GM06990 (cell line): ENCODE measurements at regions not wholly inside any gene's neighbourhood (a gene's known extent, or its start where the extent isn't known, plus 50 kb on each side); places are given as distances from the start of the nearest gene placed in this dataset.

Experiments
- DNase-seq: peaks from one replicate; pipeline ENCODE4 v3.0.0-alpha.2; 2011; ENCODE audit not compliant: insufficient read length; ENCODE audit errors: extremely low read depth
- H3K27me3 ChIP-seq: replicated peaks from 2 replicates; pipeline ENCODE4 v1.6.0; 2011; ENCODE audit warnings: low read length; ENCODE audit not compliant: control insufficient read depth, insufficient read depth
- H3K36me3 ChIP-seq: 2 replicates; pipeline ENCODE4 v1.5.1; 2011; ENCODE audit warnings: low read length; ENCODE audit not compliant: control insufficient read depth, insufficient read depth
- H3K4me3 ChIP-seq: replicated peaks from 2 replicates; pipeline ENCODE4 v1.5.1; 2011; ENCODE audit warnings: low read depth, mild to moderate bottlenecking, control low read depth, low read length
- CTCF ChIP-seq: IDR thresholded peaks from 2 replicates; pipeline ENCODE4 v1.5.1; 2011; ENCODE audit warnings: low read length, control low read depth, mild to moderate bottlenecking, inconsistent platforms; ENCODE audit not compliant: insufficient read depth, poor library complexity, severe bottlenecking

- Histone ChIP-seq H3K27me3 (no peaks in the 10 kb centered on the region), H3K36me3 (no peaks in the 10 kb centered on the region), H3K4me3 (no peak overlapping the region)
- TF ChIP-seq CTCF, result no peak
- no peak for DNase-seq
Measured at GRCh38 chr6:113425977-113426660, 431.0 kb upstream of the MARCKS start.

- Histone ChIP-seq H3K36me3 (no peaks in the 10 kb centered on the region), H3K4me3 (no peak overlapping the region), H3K27me3 (no peaks in the 10 kb centered on the region)
- DNase-seq, result no peak
- TF ChIP-seq CTCF, result no peak
Measured at GRCh38 chr6:113427617-113428016, 429.5 kb upstream of the MARCKS start.

- Histone ChIP-seq H3K36me3 (no peaks in the 10 kb centered on the region), H3K4me3 (no peak overlapping the region), H3K27me3 (no peaks in the 10 kb centered on the region)
- no peak for DNase-seq
- no peak for TF ChIP-seq CTCF
Measured at GRCh38 chr6:113428702-113429101, 428.4 kb upstream of the MARCKS start.

DNA sequence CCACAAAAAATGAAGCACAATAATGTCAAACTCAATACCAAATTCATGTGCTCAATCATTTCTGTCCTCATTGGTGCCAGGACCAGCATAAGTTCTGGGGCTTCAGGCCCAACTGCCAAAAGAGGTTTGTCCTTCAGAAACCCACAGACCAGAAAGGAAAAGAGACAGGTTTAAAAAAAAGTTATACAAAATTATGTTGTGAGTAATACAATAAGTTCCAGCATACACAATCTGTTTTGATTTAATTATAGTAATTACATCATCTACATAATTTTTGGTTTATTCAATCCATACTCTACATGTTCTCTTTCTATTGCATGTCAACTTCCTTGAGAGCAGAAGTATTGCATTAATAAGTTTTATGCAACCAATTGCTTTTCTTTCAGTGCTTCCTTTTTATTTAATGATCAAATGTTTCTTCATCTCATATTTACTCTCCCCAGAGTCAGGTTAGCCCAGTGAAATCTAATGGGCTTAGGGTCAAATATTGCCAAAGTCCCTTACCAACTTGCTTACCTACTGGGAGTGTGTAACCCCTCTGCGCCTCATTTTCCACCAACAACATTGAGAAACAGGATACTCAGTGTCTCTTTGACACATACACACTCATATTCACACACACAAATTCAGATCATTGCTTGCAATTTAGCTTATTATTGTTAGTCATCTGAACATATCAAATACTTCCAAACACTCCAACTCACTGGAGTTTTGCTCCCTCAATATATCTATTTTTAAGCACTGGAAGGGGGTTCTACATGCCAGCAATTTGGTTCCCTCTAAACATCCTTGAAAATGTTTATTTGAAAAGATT, 424.4 kb upstream of the MARCKS start:
- no peak for DNase-seq
- no peak overlapping the region for H3K4me3 ChIP-seq
- no peak for TF ChIP-seq CTCF
- no peaks in the 10 kb centered on the region for H3K36me3 ChIP-seq
- H3K27me3 ChIP-seq, result no peaks in the 10 kb centered on the region

DNA sequence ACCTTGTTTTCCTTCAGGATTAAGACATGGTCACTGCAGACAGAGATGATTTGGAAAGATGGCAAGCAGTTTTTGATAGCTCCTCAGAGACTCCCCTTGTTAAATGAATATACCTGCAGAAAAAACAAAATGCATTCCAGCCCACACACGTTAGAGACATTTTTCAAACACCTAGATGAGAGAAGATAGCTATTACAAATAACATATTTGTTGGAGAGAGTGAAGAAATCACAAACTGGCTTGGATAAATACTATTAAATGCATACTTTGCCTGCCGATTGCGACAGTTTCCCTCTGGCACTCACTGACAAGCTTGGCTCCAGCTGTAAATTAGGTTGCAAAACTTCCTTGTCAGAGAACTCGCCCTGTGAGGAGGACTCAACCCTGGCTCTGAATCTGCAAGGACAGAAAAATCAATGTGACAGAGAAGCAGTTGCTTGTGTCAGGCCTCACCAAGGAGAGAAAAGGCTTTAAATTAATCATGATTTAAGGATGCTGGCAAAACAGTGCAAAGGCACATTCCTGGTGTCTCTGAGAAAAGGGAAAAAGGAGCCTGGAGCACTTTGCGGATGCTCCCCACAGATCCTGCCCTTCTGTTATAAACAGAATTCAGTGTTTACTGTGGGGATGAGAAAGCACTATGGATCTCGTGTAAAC, 423.7 kb upstream of the MARCKS start:
- Histone ChIP-seq H3K4me3 (no peak overlapping the region), H3K36me3 (no peaks in the 10 kb centered on the region), H3K27me3 (no peaks in the 10 kb centered on the region)
- no peak for DNase-seq
- no peak for TF ChIP-seq CTCF
